Cardiac muscle cell (in vitro differentiated cells and primary cell): ENCODE measurements at regions not wholly inside any gene's neighbourhood (a gene's known extent, or its start where the extent isn't known, plus 50 kb on each side); places are given as distances from the start of the nearest gene placed in this dataset.
"Not testable (repeated sequence)": the region's sequence is repeated elsewhere in the genome, so short reads cannot be mapped to it uniquely, and the experiment has no call there.

Experiments used
- DNase-seq, 2 donors: peaks; one replicate each; pipeline versions ENCODE4 v3.0.0 to v3.0.0-alpha.2; 2010 to 2017; ENCODE audit warnings: low read depth in 1 of 2, low spot score in 1 of 2
- H3K27ac ChIP-seq: fragments of 200-600 bp; sonication (generic); 2 replicates; pipeline ENCODE4 v1.5.1; 2016
- H3K27me3 ChIP-seq: fragments of 200-600 bp; sonication (generic); 2 replicates; pipeline ENCODE4 v1.6.0; 2016; ENCODE audit warnings: control low read depth
- H3K36me3 ChIP-seq: fragments of 200-600 bp; sonication (generic); 2 replicates; pipeline ENCODE4 v1.5.1; 2016; ENCODE audit warnings: control low read depth
- H3K4me1 ChIP-seq: fragments of 200-600 bp; sonication (generic); 2 replicates; pipeline ENCODE4 v1.8.1; 2017; ENCODE audit warnings: low read depth, mild to moderate bottlenecking, mixed run types
- H3K4me3 ChIP-seq: fragments of 200-600 bp; sonication (generic); 2 replicates; pipeline ENCODE4 v1.5.1; 2016; ENCODE audit warnings: mild to moderate bottlenecking
- H3K9me3 ChIP-seq: fragments of 200-600 bp; sonication (generic); 2 replicates; pipeline ENCODE4 v1.5.1; 2017; ENCODE audit warnings: low read depth, mild to moderate bottlenecking, control low read depth
- CTCF ChIP-seq: IDR thresholded peaks from 2 replicates; pipeline ENCODE4 v1.5.1; 2012; ENCODE audit warnings: low read depth, mild to moderate bottlenecking, low read length

GRCh38 chr5:90051756-90052155, 357.8 kb downstream of the CETN3 start:
- Histone ChIP-seq H3K9me3 (no peaks in the 10 kb centered on the region), H3K4me1 (peaks cover 3% of the 10 kb centered on the region), H3K4me3 (no peak overlapping the region), H3K27me3 (no peaks in the 10 kb centered on the region), H3K36me3 (no peaks in the 10 kb centered on the region), H3K27ac (no peak overlapping the region)
- TF ChIP-seq CTCF: no peak
- no peak for DNase-seq

DNA sequence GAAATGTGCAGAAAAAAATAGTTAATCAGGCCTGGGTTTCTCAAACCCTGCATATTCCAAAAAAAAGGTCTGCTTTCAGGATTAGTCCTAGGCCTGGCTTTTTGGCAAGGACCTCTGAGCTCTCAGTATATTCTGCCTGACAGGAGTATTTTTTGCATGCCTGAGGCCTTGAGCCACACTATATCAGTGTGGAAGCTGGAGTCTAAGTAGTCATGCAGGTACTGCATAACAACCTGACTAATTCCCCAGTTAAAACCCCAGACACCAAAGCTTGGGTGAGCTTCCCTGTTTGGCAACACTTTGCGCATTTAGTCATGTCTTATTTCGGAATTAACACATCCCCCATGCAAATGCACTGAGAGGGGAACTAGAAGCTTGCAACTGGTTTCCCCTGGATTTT, 359.5 kb downstream of the CETN3 start:
- Histone ChIP-seq H3K4me3 (no peak overlapping the region), H3K27ac (no peak overlapping the region), H3K9me3 (no peaks in the 10 kb centered on the region), H3K36me3 (no peaks in the 10 kb centered on the region), H3K4me1 (no peaks in the 10 kb centered on the region), H3K27me3 (no peaks in the 10 kb centered on the region)
- no peak for TF ChIP-seq CTCF
- DNase-seq: peak in 1 of 2 donors; percentile 1

DNA sequence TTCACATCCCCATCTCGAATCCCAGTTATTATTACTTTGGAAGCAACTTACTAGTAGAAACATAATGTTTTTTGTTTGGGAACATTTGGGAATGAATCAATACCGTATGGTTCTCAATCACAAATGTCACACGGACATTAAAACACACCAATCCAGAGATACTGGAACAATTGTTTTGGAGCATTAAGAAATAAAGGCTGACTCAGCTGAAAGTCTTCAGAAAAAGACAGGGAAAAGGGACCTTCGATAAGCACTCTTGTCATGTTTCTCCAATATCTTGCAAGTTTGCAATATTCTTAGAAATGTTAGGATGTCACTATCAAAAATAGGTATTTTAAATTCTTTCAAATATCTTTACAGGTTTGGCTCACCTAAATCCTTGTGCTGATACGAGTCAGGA, 362.4 kb downstream of the CETN3 start:
- DNase-seq: no peak
- TF ChIP-seq CTCF: no peak
- no peaks in the 10 kb centered on the region for H3K4me1 ChIP-seq
- H3K27me3 ChIP-seq: no peaks in the 10 kb centered on the region
- no peak overlapping the region for H3K27ac ChIP-seq
- H3K4me3 ChIP-seq: no peak overlapping the region
- no peaks in the 10 kb centered on the region for H3K36me3 ChIP-seq
- H3K9me3 ChIP-seq: no peaks in the 10 kb centered on the region

DNA sequence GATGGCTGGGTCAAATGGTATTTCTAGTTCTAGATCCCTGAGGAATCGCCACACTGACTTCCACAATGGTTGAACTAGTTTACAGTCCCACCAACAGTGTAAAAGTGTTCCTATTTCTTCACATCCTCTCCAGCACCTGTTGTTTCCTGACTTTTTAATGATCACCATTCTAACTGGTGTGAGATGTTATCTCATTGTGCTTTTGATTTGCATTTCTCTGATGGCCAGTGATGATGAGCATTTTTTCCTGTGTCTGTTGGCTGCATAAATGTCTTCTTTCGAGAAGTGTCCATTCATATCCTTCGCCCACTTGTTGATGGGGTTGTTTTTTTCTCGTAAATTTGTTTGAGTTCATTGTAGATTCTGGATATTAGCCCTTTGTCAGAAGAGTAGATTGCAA, 369.5 kb downstream of the CETN3 start:
- DNase-seq, H3K9me3 ChIP-seq, H3K27ac ChIP-seq, H3K4me1 ChIP-seq, H3K27me3 ChIP-seq, H3K4me3 ChIP-seq, H3K36me3 ChIP-seq: not testable (repeated sequence)

- Histone ChIP-seq H3K4me1 (no peaks in the 10 kb centered on the region), H3K9me3 (no peaks in the 10 kb centered on the region), H3K27me3 (no peaks in the 10 kb centered on the region), H3K27ac (no peak overlapping the region), H3K4me3 (no peak overlapping the region), H3K36me3 (no peaks in the 10 kb centered on the region)
- DNase-seq: peak in 1 of 2 donors; percentile 85
- no peak for TF ChIP-seq CTCF
Measured at GRCh38 chr5:90037646-90038045, 371.9 kb downstream of the CETN3 start.

GRCh38 chr5:90022711-90023053, 386.9 kb downstream of the CETN3 start:
- H3K27ac ChIP-seq: no peak overlapping the region
- H3K4me3 ChIP-seq: no peak overlapping the region
- no peaks in the 10 kb centered on the region for H3K27me3 ChIP-seq
- no peaks in the 10 kb centered on the region for H3K9me3 ChIP-seq
- H3K4me1 ChIP-seq: no peaks in the 10 kb centered on the region
- DNase-seq: peak in 1 of 2 donors; percentile 29
- TF ChIP-seq CTCF: no peak
- no peaks in the 10 kb centered on the region for H3K36me3 ChIP-seq
